HepG2 (cell line): ENCODE measurements at regions not wholly inside any gene's neighbourhood (a gene's known extent, or its start where the extent isn't known, plus 50 kb on each side); places are given as distances from the start of the nearest gene placed in this dataset.

Source experiments
- ATAC-seq: fragments of 200-7000 bp; cut with Tn5 transposase; 3 replicates; pipeline ENCODE4 v1.9.1; 2020; ENCODE audit warnings: mild to moderate bottlenecking, moderate library complexity
- BruUV-seq: library from RNA; stranded (reverse); fragments of 400-500 nt; replicated peaks from 2 replicates; lab custom pipeline; 2021; lab: Mats Ljungman, UMichigan
- CTCF ChIA-PET: fragments of 300-600 bp; formaldehyde crosslinking; extraction: SDS; loops from one replicate; lab custom pipeline; 2021; ENCODE audit warnings: low total read pairs, inconsistent platforms, low intra/inter-chr PET ratio; lab: Yijun Ruan, JAX
- POLR2A ChIA-PET: fragments of 350-600 bp; sonication (Branson Sonifier 250); formaldehyde crosslinking; loops from one replicate; lab custom pipeline; 2020; ENCODE audit warnings: antibody characterized with exemption, inconsistent platforms; lab: Yijun Ruan, JAX
- DNase-seq: peaks from one replicate; pipeline ENCODE4 v3.0.0-alpha.2; 2015; ENCODE audit warnings: low spot score
- FAIRE-seq: peaks from 3 replicates; lab custom pipeline; 2011; peaks lifted over from hg19 to GRCh38; lab: Jason Lieb, UNC
- H2AFZ ChIP-seq: one replicate; pipeline ENCODE4 v1.6.1; 2011; ENCODE audit warnings: low read length, inconsistent platforms
- H3K27ac ChIP-seq: fragments of 300-600 bp; 3 replicates; pipeline ENCODE4 v1.8.0; 2011; ENCODE audit warnings: mixed run types, mild to moderate bottlenecking, mixed read lengths, low read length, inconsistent platforms; ENCODE audit not compliant: insufficient read depth; ENCODE audit errors: extremely low read length
- H3K27me3 ChIP-seq, 2 experiments: fragments of 200-600 bp in 1 of 2; 2 replicates in 1 of 2; 3 replicates in 1 of 2; pipeline versions ENCODE4 v1.6.0 to v1.8.0; 2011; ENCODE audit warnings: low read length in 2 of 2, mild to moderate bottlenecking in 2 of 2, moderate library complexity in 2 of 2, inconsistent platforms in 1 of 2; ENCODE audit not compliant: insufficient read depth in 2 of 2, control insufficient read depth in 1 of 2
- H3K36me3 ChIP-seq, 2 experiments: fragments of 200-600 bp in 1 of 2; replicated peaks in 1 of 2; 2 replicates in 1 of 2; 3 replicates in 1 of 2; pipeline versions ENCODE4 v1.5.1 to v1.8.0; 2011; ENCODE audit warnings: low read length in 2 of 2, inconsistent platforms in 1 of 2; ENCODE audit not compliant: insufficient read depth in 2 of 2, control insufficient read depth in 1 of 2
- H3K4me1 ChIP-seq: 2 replicates; pipeline ENCODE4 v1.5.1; 2012; ENCODE audit warnings: low read length, inconsistent platforms; ENCODE audit not compliant: insufficient read depth
- H3K4me2 ChIP-seq: 2 replicates; pipeline ENCODE4 v1.6.0; 2011; ENCODE audit warnings: low read depth, low read length, inconsistent platforms
- H3K4me3 ChIP-seq, 3 experiments: fragments of 200-600 bp in 1 of 3; sonication (generic), shearing (Covaris generic) in 1 of 3; replicated peaks in 1 of 3; 2 replicates each; pipeline ENCODE4 v1.5.1; 2011 to 2016; ENCODE audit warnings: low read length in 3 of 3, inconsistent platforms in 2 of 3, low read depth in 2 of 3, mild to moderate bottlenecking in 2 of 3, control low read depth in 1 of 3, mixed read lengths in 1 of 3; ENCODE audit not compliant: insufficient read depth in 1 of 3
- H3K79me2 ChIP-seq: one replicate; pipeline ENCODE4 v1.6.1; 2011; ENCODE audit warnings: low read length, inconsistent platforms; ENCODE audit not compliant: insufficient read depth
- H3K9ac ChIP-seq: 2 replicates; pipeline ENCODE4 v1.6.0; 2011; ENCODE audit warnings: mild to moderate bottlenecking, low read depth, low read length, inconsistent platforms; ENCODE audit not compliant: insufficient read depth
- H3K9me3 ChIP-seq: 2 replicates; pipeline ENCODE4 v1.5.1; 2012; ENCODE audit warnings: mild to moderate bottlenecking, low read length
- H4K20me1 ChIP-seq: 2 replicates; pipeline ENCODE4 v1.6.0; 2011; ENCODE audit warnings: inconsistent platforms, mild to moderate bottlenecking, low read length, moderate library complexity; ENCODE audit not compliant: insufficient read depth
- ATAD3A ChIP-seq: sonication (generic); formaldehyde crosslinking; IDR thresholded peaks from 2 replicates; pipeline ENCODE4 v1.4.0; 2020; ENCODE audit warnings: missing genetic modification reagents
- CENPT ChIP-seq: sonication (generic); formaldehyde crosslinking; IDR thresholded peaks from 2 replicates; pipeline ENCODE4 v1.8.0; 2022; ENCODE audit warnings: low read depth, mild to moderate bottlenecking, moderate library complexity, missing genetic modification reagents
- FOSL1 ChIP-seq: sonication (generic); formaldehyde crosslinking; IDR thresholded peaks from 2 replicates; pipeline ENCODE4 v1.9.0; 2021; ENCODE audit warnings: missing genetic modification reagents, borderline replicate concordance
- GTF3A ChIP-seq: sonication (generic); formaldehyde crosslinking; conservative IDR thresholded peaks from 2 replicates; pipeline ENCODE4 v1.4.0; 2020; ENCODE audit warnings: mild to moderate bottlenecking, missing genetic modification reagents
- MYC ChIP-seq: sonication (generic); formaldehyde crosslinking; IDR thresholded peaks from 2 replicates; pipeline ENCODE4 v1.9.0; 2021; ENCODE audit warnings: missing genetic modification reagents, borderline replicate concordance
- PHF20 ChIP-seq: sonication (generic); formaldehyde crosslinking; IDR thresholded peaks from 2 replicates; pipeline ENCODE4 v1.5.0; 2020; ENCODE audit warnings: mild to moderate bottlenecking, missing genetic modification reagents
- REL ChIP-seq: sonication (generic); formaldehyde crosslinking; conservative IDR thresholded peaks from 2 replicates; pipeline ENCODE4 v1.8.0; 2022; ENCODE audit warnings: mild to moderate bottlenecking, missing genetic modification reagents, moderate library complexity
- RELA ChIP-seq: sonication (generic); formaldehyde crosslinking; IDR thresholded peaks from 2 replicates; pipeline ENCODE4 v1.4.0; 2020; ENCODE audit warnings: missing genetic modification reagents
- ZNF234 ChIP-seq: sonication (generic); formaldehyde crosslinking; conservative IDR thresholded peaks from 2 replicates; pipeline ENCODE4 v1.5.1; 2020; ENCODE audit warnings: mild to moderate bottlenecking, missing genetic modification reagents
- ZNF276 ChIP-seq: sonication (generic); formaldehyde crosslinking; IDR thresholded peaks from 2 replicates; pipeline ENCODE4 v1.4.0; 2020; ENCODE audit warnings: mild to moderate bottlenecking, low read depth, missing genetic modification reagents
- ZNF335 ChIP-seq: sonication (generic); formaldehyde crosslinking; IDR thresholded peaks from 2 replicates; pipeline ENCODE4 v1.4.0; 2020; ENCODE audit warnings: missing genetic modification reagents
- ZNF75D ChIP-seq: sonication (generic); formaldehyde crosslinking; IDR thresholded peaks from 2 replicates; pipeline ENCODE4 v1.8.1; 2023; ENCODE audit warnings: missing genetic modification reagents, mild to moderate bottlenecking, borderline replicate concordance
- in situ Hi-C: cut with HindIII; loops from 2 replicates; pipeline ENCODE4 v1.10.0; 2017; ENCODE audit warnings: low pct_unique_long_range_greater_than_20kb; ENCODE audit not compliant: extremely low pct_ligation_motif_present
- intact Hi-C: fragments of 100-400 bp; cut with micrococcal nuclease; formaldehyde crosslinking; loops from one replicate; pipeline ENCODE4 v1.10.0; 2022; ENCODE audit not compliant: unreplicated experiment

- no peak for TF ChIP-seq ZNF75D (CRISPR knock-in tag)
- no peak for TF ChIP-seq CENPT
- TF ChIP-seq FOSL1 (CRISPR knock-in tag) = no peak
- TF ChIP-seq ATAD3A (CRISPR knock-in tag) = no peak
- TF ChIP-seq MYC (CRISPR knock-in tag) = no peak
- no peak for TF ChIP-seq REL (CRISPR knock-in tag)
- no peak for TF ChIP-seq ZNF335 (CRISPR knock-in tag)
- no peak for TF ChIP-seq PHF20 (CRISPR knock-in tag)
- no peak for TF ChIP-seq RELA
- TF ChIP-seq ZNF276 (CRISPR knock-in tag) = no peak
- no peak for TF ChIP-seq GTF3A
Measured at GRCh38 chr11:86128914-86129313, 60.0 kb upstream of the PICALM start (continued).

- in situ Hi-C loops = no loop called here
- Histone ChIP-seq H4K20me1 (no peaks in the 10 kb centered on the region), H3K4me2 (no peak overlapping the region), H2AFZ (no peak overlapping the region), H3K9ac (no peak overlapping the region), H3K4me3 (no peak overlapping the region), H3K79me2 (no peaks in the 10 kb centered on the region), H3K36me3 (no peaks in the 10 kb centered on the region), H3K27me3 (no peaks in the 10 kb centered on the region), H3K27ac (no peak overlapping the region), H3K4me1 (peaks cover 40% of the 10 kb centered on the region), H3K9me3 (no peaks in the 10 kb centered on the region)
- FAIRE-seq = no peak
- intact Hi-C loops = no loop called here
- CTCF ChIA-PET = no interaction called here
- no peak for ATAC-seq
- no peak for DNase-seq
- no TSS peak for BruUV-seq
- no peak for TF ChIP-seq ZNF234 (CRISPR knock-in tag)
- POLR2A ChIA-PET = no interaction called here
Measured at GRCh38 chr11:86126862-86127261, 58.0 kb upstream of the PICALM start.
